Upper lobe of right lung (tissue), 1 donor: ENCODE measurements at regions not wholly inside any gene's neighbourhood (a gene's known extent, or its start where the extent isn't known, plus 50 kb on each side); places are given as distances from the start of the nearest gene placed in this dataset.
"Not testable (repeated sequence)": the region's sequence is repeated elsewhere in the genome, so short reads cannot be mapped to it uniquely, and the experiment has no call there.

Experiments
- ATAC-seq: fragments of 200-7000 bp; cut with Tn5 transposase; one replicate; pipeline ENCODE4 v1.9.1; 2020; ENCODE audit warnings: mild to moderate bottlenecking, moderate library complexity
- DNase-seq: peaks from one replicate; pipeline ENCODE4 v3.0.0-alpha.2; 2020
- H3K27ac ChIP-seq: fragments of 200-600 bp; one replicate; pipeline ENCODE4 v1.8.0; 2022
- H3K27me3 ChIP-seq: fragments of 200-600 bp; one replicate; pipeline ENCODE4 v1.8.0; 2022; ENCODE audit warnings: mild to moderate bottlenecking
- H3K36me3 ChIP-seq: fragments of 200-600 bp; one replicate; pipeline ENCODE4 v1.8.0; 2022
- H3K4me1 ChIP-seq: fragments of 200-600 bp; one replicate; pipeline ENCODE4 v1.8.0; 2022
- H3K4me3 ChIP-seq: fragments of 200-600 bp; one replicate; pipeline ENCODE4 v1.8.0; 2022; ENCODE audit warnings: mild to moderate bottlenecking
- H3K9me3 ChIP-seq: fragments of 200-600 bp; one replicate; pipeline ENCODE4 v1.8.0; 2022
- intact Hi-C: fragments of 100-400 bp; cut with DNase I; formaldehyde crosslinking; loops from one replicate; pipeline ENCODE4 v1.11.0; 2022
- TF ChIP-seq, protein P1 (sequence below): fragments of 200-600 bp; IDR thresholded peaks from one replicate; pipeline ENCODE4 v1.8.0; 2022; ENCODE audit warnings: antibody characterized with exemption
- donor health status: DM: no; HTN: yes; CAD: no; lungs with severe emphysema.

GRCh38 chr12:9328065-9328464 is 119.9 kb upstream of the PZP start:
- Histone ChIP-seq H3K4me1 (no peaks in the 10 kb centered on the region), H3K27me3 (no peaks in the 10 kb centered on the region), H3K4me3 (no peak overlapping the region), H3K9me3 (no peaks in the 10 kb centered on the region), H3K27ac (no peak overlapping the region), H3K36me3 (no peaks in the 10 kb centered on the region)
- TF ChIP-seq, protein P1, sequence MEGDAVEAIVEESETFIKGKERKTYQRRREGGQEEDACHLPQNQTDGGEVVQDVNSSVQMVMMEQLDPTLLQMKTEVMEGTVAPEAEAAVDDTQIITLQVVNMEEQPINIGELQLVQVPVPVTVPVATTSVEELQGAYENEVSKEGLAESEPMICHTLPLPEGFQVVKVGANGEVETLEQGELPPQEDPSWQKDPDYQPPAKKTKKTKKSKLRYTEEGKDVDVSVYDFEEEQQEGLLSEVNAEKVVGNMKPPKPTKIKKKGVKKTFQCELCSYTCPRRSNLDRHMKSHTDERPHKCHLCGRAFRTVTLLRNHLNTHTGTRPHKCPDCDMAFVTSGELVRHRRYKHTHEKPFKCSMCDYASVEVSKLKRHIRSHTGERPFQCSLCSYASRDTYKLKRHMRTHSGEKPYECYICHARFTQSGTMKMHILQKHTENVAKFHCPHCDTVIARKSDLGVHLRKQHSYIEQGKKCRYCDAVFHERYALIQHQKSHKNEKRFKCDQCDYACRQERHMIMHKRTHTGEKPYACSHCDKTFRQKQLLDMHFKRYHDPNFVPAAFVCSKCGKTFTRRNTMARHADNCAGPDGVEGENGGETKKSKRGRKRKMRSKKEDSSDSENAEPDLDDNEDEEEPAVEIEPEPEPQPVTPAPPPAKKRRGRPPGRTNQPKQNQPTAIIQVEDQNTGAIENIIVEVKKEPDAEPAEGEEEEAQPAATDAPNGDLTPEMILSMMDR, result no peak
- intact Hi-C loops, result no loop called here
- DNase-seq (no peak), ATAC-seq (no peak)

- ATAC-seq (no peak), DNase-seq (no peak)
These were observed 119.1 kb upstream of the PZP start for GRCh38 chr12:9327320-9327719.

DNA sequence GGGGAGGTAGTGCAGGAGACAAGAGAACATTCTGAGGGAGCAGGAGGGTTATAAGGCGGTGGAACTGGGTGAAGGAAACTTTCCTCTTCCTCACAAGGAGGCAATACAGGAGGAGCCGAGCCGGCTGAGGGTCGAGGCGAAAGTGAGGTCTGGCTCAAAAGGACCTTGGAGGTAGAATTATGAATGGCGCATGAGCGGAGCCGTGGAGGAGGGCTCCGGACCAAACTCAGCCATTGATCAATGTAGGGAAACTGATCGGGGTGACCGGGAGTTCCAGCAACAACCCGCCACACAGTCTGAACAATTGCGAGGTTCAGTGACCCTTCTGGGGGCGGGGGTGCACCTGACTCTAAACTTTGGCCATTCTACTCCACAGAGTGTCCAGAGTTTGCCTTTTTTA is 118.7 kb upstream of the PZP start:
- H3K4me3 ChIP-seq, ATAC-seq, H3K4me1 ChIP-seq, H3K27me3 ChIP-seq, H3K9me3 ChIP-seq, H3K27ac ChIP-seq, H3K36me3 ChIP-seq, intact Hi-C loops, DNase-seq: not testable (repeated sequence)

More at GRCh38 chr12:9327320-9327719, 119.1 kb upstream of the PZP start:
- Histone ChIP-seq H3K4me3 (no peak overlapping the region), H3K9me3 (no peaks in the 10 kb centered on the region), H3K27ac (no peak overlapping the region), H3K27me3 (no peaks in the 10 kb centered on the region), H3K36me3 (no peaks in the 10 kb centered on the region), H3K4me1 (no peaks in the 10 kb centered on the region)
- TF ChIP-seq, protein P1, result no peak
- intact Hi-C loops, result no loop called here

DNA sequence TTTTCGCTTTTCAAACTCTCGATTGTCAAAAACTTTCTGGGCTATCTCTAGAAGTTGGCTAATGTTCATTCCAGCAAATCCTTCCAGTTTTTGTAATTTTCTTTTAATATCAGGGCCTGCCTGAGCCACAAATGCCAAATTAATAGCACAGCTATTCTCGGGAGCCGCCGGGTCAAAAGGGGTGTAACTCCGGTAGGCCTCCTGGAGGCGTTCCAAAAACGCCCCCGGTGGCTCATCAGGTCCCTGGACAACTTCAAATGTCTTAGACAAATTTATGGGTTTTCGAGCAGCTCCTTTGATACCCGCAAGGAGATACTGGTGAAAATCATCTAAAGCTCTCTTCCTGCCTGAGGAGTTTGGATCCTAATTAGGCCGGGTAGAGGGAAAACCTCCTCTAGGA is 117.9 kb upstream of the PZP start:
- H3K27ac ChIP-seq, result peak overlapping the region; percentile 36
- H3K4me1 ChIP-seq, result no peaks in the 10 kb centered on the region
- no peaks in the 10 kb centered on the region for H3K27me3 ChIP-seq
- TF ChIP-seq, protein P1, result no peak
- H3K36me3 ChIP-seq, result no peaks in the 10 kb centered on the region
- intact Hi-C loops, result no loop called here
- ATAC-seq (no peak), DNase-seq (no peak)
- peak overlapping the region; percentile 29 for H3K4me3 ChIP-seq
- H3K9me3 ChIP-seq, result no peaks in the 10 kb centered on the region

DNA sequence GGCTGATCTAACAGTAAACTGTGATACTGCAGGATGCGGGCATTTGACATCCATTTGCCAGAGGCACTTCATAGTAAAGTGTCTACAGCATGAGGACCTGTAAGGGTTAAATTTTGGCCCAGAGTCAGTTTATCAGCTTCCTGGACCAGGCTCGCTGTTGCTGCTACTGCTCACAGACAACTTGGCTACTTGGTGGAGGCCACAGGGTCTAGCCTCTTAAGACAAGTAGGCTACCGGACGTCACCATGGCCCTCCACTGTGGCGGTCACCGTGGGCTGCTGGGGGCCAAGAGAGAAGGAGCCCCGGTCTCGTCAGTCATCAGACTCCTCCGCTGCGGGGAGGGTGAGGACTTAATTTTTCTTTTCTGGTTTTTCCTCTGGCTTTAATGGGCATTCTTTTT is 117.3 kb upstream of the PZP start:
- intact Hi-C loops, result no loop called here
- Histone ChIP-seq H3K9me3 (no peaks in the 10 kb centered on the region), H3K27ac (peak overlapping the region; percentile 36), H3K4me3 (peak overlapping the region; percentile 29), H3K36me3 (no peaks in the 10 kb centered on the region), H3K27me3 (no peaks in the 10 kb centered on the region), H3K4me1 (no peaks in the 10 kb centered on the region)
- DNase-seq (no peak), ATAC-seq (peak; percentile 34)
- TF ChIP-seq, protein P1, result no peak

DNA sequence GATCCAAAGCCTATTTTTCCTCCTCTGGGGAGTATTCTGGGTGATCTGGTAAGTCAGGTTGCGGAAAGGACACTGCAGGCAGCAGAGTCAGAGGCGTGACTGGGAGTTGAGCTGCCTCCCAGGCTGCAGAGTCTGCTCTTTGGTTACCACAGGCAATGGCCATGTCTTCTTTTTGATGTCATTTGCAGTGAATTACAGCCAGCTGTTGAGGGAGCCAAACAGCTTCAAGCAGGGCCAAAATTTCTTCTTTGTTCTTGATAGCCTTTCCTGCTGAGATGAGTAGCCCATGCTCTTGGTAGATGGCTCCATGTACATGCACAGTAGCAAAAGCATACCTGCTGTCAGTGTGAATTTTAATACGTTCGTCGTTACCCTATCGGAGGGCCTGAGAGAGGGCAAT is 116.6 kb upstream of the PZP start:
- Histone ChIP-seq H3K36me3 (no peaks in the 10 kb centered on the region), H3K27me3 (no peaks in the 10 kb centered on the region), H3K4me1 (no peaks in the 10 kb centered on the region), H3K4me3 (no peak overlapping the region), H3K27ac (no peak overlapping the region), H3K9me3 (no peaks in the 10 kb centered on the region)
- TF ChIP-seq, protein P1, result no peak
- DNase-seq, result no peak
- ATAC-seq, result no peak
- intact Hi-C loops, result no loop called here
